Type B pancreatic cell (in vitro differentiated cells): ENCODE measurements at regions not wholly inside any gene's neighbourhood (a gene's known extent, or its start where the extent isn't known, plus 50 kb on each side); places are given as distances from the start of the nearest gene placed in this dataset.
"Not testable (repeated sequence)": the region's sequence is repeated elsewhere in the genome, so short reads cannot be mapped to it uniquely, and the experiment has no call there.

Source experiments
- DNase-seq: peaks from one replicate; pipeline ENCODE4 v3.0.0; 2021; ENCODE audit warnings: mixed read lengths; ENCODE audit not compliant: unreplicated experiment; ENCODE audit errors: extremely low spot score
- H3K27ac Mint-ChIP-seq: 2 replicates; pipeline ENCODE4 v1.8.0; 2021; ENCODE audit warnings: mild to moderate bottlenecking, mixed read lengths
- H3K27me3 Mint-ChIP-seq: 2 replicates; pipeline ENCODE4 v1.8.0; 2021; ENCODE audit warnings: mixed read lengths
- H3K36me3 Mint-ChIP-seq: 2 replicates; pipeline ENCODE4 v1.8.0; 2021; ENCODE audit warnings: mixed read lengths
- H3K4me1 Mint-ChIP-seq: one replicate; pipeline ENCODE4 v1.8.0; 2021; ENCODE audit warnings: mixed read lengths; ENCODE audit not compliant: unreplicated experiment
- H3K4me3 Mint-ChIP-seq: 2 replicates; pipeline ENCODE4 v1.8.0; 2021; ENCODE audit warnings: mild to moderate bottlenecking, mixed read lengths
- H3K9me3 Mint-ChIP-seq: 2 replicates; pipeline ENCODE4 v1.8.0; 2021; ENCODE audit warnings: mixed read lengths
- CTCF ChIP-seq: fragments of 200-600 bp; sonication (generic); conservative IDR thresholded peaks from 2 replicates; pipeline ENCODE4 v1.5.0; 2021; ENCODE audit warnings: antibody characterized with exemption, mild to moderate bottlenecking

- DNase-seq: no peak
- Mint-ChIP-seq H3K27ac (no peak overlapping the region), H3K4me3 (no peak overlapping the region), H3K27me3 (no peaks in the 10 kb centered on the region), H3K4me1 (peaks cover 4% of the 10 kb centered on the region), H3K9me3 (no peaks in the 10 kb centered on the region), H3K36me3 (no peaks in the 10 kb centered on the region)
- TF ChIP-seq CTCF: no peak
Observed at GRCh38 chr13:66154354-66154753, 1075.8 kb downstream of the PCDH9 start.

GRCh38 chr13:66152596-66152995 is 1077.5 kb downstream of the PCDH9 start:
- H3K9me3 Mint-ChIP-seq: no peaks in the 10 kb centered on the region
- H3K4me1 Mint-ChIP-seq: no peaks in the 10 kb centered on the region
- DNase-seq: no peak
- no peak overlapping the region for H3K4me3 Mint-ChIP-seq
- TF ChIP-seq CTCF: no peak
- H3K27ac Mint-ChIP-seq: no peak overlapping the region
- H3K36me3 Mint-ChIP-seq: no peaks in the 10 kb centered on the region
- H3K27me3 Mint-ChIP-seq: no peaks in the 10 kb centered on the region

- not testable (repeated sequence) for H3K27ac Mint-ChIP-seq, H3K9me3 Mint-ChIP-seq, H3K36me3 Mint-ChIP-seq, H3K27me3 Mint-ChIP-seq, DNase-seq, H3K4me3 Mint-ChIP-seq, H3K4me1 Mint-ChIP-seq
Observed at GRCh38 chr13:66144357-66144756, 1085.8 kb downstream of the PCDH9 start.

GRCh38 chr13:66139701-66140100 is 1090.4 kb downstream of the PCDH9 start:
- Mint-ChIP-seq H3K4me1 (peaks cover 7% of the 10 kb centered on the region), H3K4me3 (no peak overlapping the region), H3K9me3 (no peaks in the 10 kb centered on the region), H3K27ac (no peak overlapping the region), H3K27me3 (no peaks in the 10 kb centered on the region), H3K36me3 (no peaks in the 10 kb centered on the region)
- no peak for DNase-seq
- no peak for TF ChIP-seq CTCF

GRCh38 chr13:66139250-66139649 is 1090.9 kb downstream of the PCDH9 start:
- no peak for DNase-seq
- Mint-ChIP-seq H3K27me3 (no peaks in the 10 kb centered on the region), H3K4me1 (peaks cover 7% of the 10 kb centered on the region), H3K4me3 (no peak overlapping the region), H3K27ac (no peak overlapping the region), H3K36me3 (no peaks in the 10 kb centered on the region), H3K9me3 (no peaks in the 10 kb centered on the region)
- TF ChIP-seq CTCF: no peak

GRCh38 chr13:66138172-66138811 is 1091.8 kb downstream of the PCDH9 start:
- Mint-ChIP-seq H3K27ac (no peak overlapping the region), H3K4me1 (peaks cover 7% of the 10 kb centered on the region), H3K9me3 (no peaks in the 10 kb centered on the region), H3K36me3 (no peaks in the 10 kb centered on the region), H3K4me3 (no peak overlapping the region), H3K27me3 (no peaks in the 10 kb centered on the region)
- DNase-seq: no peak
- no peak for TF ChIP-seq CTCF
